Hematopoietic multipotent progenitor cell treated with erythropoietin and hydrocortisone succinate and interleukin-3 and kit ligand, for 6 days (in vitro differentiated cells): ENCODE measurements at regions not wholly inside any gene's neighbourhood (a gene's known extent, or its start where the extent isn't known, plus 50 kb on each side); places are given as distances from the start of the nearest gene placed in this dataset.

Experiments
- DNase-seq: peaks from one replicate; pipeline ENCODE4 v3.0.0-alpha.2; 2015

GRCh38 chr12:45674181-45674977 lies 55.1 kb upstream of the ARID2 start:
- no peak for DNase-seq

GRCh38 chr12:45675534-45675933 lies 54.0 kb upstream of the ARID2 start:
- no peak for DNase-seq
